NCI-H1694 treated with DMSO at 0.1 percent for 48 hours (cell line): ENCODE measurements at regions not wholly inside any gene's neighbourhood (a gene's known extent, or its start where the extent isn't known, plus 50 kb on each side); places are given as distances from the start of the nearest gene placed in this dataset.

Experiments used
- DNase-seq: peaks from one replicate; lab custom pipeline; 2025; lab: John Stamatoyannopoulos, UW

GRCh38 chr6:168968801-168969200 lies 284.8 kb downstream of the THBS2 start:
- DNase-seq = no peak

GRCh38 chr6:168968228-168968627 lies 285.4 kb downstream of the THBS2 start:
- DNase-seq = no peak

- DNase-seq = no peak
Measured at GRCh38 chr6:168967281-168967925, 286.2 kb downstream of the THBS2 start.

GRCh38 chr6:168964138-168964835 lies 289.4 kb downstream of the THBS2 start:
- no peak for DNase-seq

- no peak for DNase-seq
Measured at GRCh38 chr6:168962886-168963285, 290.8 kb downstream of the THBS2 start.

- DNase-seq = no peak
Measured at GRCh38 chr6:168961264-168961656, 292.4 kb downstream of the THBS2 start.

GRCh38 chr6:168960551-168961263 lies 292.9 kb downstream of the THBS2 start:
- DNase-seq = no peak

- no peak for DNase-seq
Measured at GRCh38 chr6:168959696-168960095, 293.9 kb downstream of the THBS2 start.

- DNase-seq = peak; percentile 7
Measured at GRCh38 chr6:168956884-168957730, 296.5 kb downstream of the THBS2 start.

- DNase-seq = no peak
Measured at GRCh38 chr6:168956141-168956838, 297.4 kb downstream of the THBS2 start.

GRCh38 chr6:168953461-168953860 lies 300.2 kb downstream of the THBS2 start:
- DNase-seq = no peak

GRCh38 chr6:168951217-168951616 lies 302.4 kb downstream of the THBS2 start:
- DNase-seq = no peak

GRCh38 chr6:168950858-168951214 lies 302.8 kb downstream of the THBS2 start:
- no peak for DNase-seq

GRCh38 chr6:168949981-168950857 lies 303.4 kb downstream of the THBS2 start:
- DNase-seq = no peak

GRCh38 chr6:168948990-168949531 lies 304.6 kb downstream of the THBS2 start:
- DNase-seq = no peak

GRCh38 chr6:168948002-168948401 lies 305.6 kb downstream of the THBS2 start:
- no peak for DNase-seq

- DNase-seq = no peak
Measured at GRCh38 chr6:168943231-168943905, 310.3 kb downstream of the THBS2 start.

GRCh38 chr6:168942646-168943045 lies 311.0 kb downstream of the THBS2 start:
- no peak for DNase-seq

- DNase-seq = no peak
Measured at GRCh38 chr6:168941036-168941435, 312.6 kb downstream of the THBS2 start.

- DNase-seq = no peak
Measured at GRCh38 chr6:168939796-168940195, 313.9 kb downstream of the THBS2 start.
